ENCODE measurements at regions not wholly inside any gene's neighbourhood (a gene's known extent, or its start where the extent isn't known, plus 50 kb on each side); places are given as distances from the start of the nearest gene placed in this dataset.

DNA sequence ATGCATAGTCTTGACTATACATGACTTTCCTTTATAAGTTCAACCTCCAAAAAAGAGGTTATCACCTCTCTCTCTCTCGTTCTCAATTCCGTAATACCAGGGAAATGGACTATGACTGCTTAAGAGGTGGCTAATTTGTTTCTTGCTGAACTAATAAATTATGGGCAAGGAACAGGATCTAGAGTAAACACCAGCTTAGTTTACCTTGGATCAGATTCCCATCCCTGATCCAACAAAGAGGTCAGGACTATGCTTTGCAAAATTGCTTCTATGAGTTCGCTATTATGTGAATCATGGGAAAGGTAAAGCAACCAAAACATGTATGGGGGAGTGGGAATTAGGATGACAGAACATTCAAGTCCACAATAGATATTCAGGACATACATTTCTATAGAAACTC lies 630.7 kb downstream of the HACE1 start:
- TF ChIP-seq, protein P1, sequence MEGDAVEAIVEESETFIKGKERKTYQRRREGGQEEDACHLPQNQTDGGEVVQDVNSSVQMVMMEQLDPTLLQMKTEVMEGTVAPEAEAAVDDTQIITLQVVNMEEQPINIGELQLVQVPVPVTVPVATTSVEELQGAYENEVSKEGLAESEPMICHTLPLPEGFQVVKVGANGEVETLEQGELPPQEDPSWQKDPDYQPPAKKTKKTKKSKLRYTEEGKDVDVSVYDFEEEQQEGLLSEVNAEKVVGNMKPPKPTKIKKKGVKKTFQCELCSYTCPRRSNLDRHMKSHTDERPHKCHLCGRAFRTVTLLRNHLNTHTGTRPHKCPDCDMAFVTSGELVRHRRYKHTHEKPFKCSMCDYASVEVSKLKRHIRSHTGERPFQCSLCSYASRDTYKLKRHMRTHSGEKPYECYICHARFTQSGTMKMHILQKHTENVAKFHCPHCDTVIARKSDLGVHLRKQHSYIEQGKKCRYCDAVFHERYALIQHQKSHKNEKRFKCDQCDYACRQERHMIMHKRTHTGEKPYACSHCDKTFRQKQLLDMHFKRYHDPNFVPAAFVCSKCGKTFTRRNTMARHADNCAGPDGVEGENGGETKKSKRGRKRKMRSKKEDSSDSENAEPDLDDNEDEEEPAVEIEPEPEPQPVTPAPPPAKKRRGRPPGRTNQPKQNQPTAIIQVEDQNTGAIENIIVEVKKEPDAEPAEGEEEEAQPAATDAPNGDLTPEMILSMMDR (IDR thresholded peaks at IDR 0.05; ENCODE audit: insufficient read depth, low read depth, low read length) = no peak
- no peak for DNase-seq (ENCODE audit: low read depth)
- no peak overlapping the region for H3K4me3 ChIP-seq (ENCODE audit: low read depth, low read length)

DNA sequence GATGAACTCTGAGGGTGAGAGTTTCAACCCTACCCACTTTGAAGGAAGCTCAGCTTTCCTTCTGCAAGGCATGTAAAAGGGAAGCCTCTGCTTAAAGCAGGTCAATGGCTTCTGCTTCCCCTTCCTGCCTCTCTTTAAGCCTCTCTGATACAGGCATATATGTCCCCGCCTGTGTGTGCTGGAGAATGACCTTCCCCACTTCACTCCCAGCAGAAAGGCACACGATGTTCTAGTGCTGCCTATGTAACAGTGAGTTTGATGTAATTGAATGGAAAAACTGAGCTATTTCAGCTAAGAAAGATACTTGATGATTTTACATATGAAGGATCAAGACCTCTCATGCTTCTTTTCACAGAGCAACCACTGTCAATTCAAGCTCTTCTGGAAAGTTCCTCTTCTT lies 632.2 kb downstream of the HACE1 start:
- H3K4me3 ChIP-seq (ENCODE audit: low read depth, low read length) = no peak overlapping the region
- TF ChIP-seq, protein P1 (IDR thresholded peaks at IDR 0.05; ENCODE audit: insufficient read depth, low read depth, low read length) = no peak
- no peak for DNase-seq (ENCODE audit: low read depth)

DNA sequence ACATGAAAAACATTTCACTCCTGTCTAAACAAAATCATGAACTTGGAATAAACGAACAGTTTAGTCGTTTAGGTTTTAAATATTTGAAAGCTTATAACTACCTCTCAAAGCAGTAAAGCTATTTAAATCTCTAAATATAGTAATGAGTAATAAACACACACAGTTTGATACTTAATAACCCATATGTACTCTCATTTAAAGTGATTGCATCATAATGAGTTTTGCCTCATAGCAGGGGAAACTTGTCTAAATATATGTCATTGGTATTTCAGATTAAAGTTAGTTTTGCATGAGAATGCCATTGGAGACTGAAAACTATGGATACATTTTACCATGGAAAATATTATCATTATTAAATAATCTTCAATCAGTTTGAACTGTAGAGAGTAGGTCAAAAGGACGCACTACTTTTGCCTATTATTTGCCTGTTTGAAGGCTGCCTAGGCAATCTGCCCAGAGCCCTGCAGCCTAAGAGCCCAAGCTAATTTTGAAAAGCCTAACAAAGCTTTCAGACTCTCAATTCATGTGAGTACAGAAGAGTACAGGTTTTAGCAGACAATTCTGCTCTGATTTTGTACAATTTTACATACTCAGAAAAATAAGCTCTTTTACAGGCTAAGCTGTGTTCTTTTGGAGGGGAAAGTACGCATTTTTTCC lies 632.8 kb downstream of the HACE1 start:
- H3K4me3 ChIP-seq (ENCODE audit: low read depth, low read length) = no peak overlapping the region
- DNase-seq (ENCODE audit: low read depth) = no peak
- TF ChIP-seq, protein P1 (IDR thresholded peaks at IDR 0.05; ENCODE audit: insufficient read depth, low read depth, low read length) = no peak

DNA sequence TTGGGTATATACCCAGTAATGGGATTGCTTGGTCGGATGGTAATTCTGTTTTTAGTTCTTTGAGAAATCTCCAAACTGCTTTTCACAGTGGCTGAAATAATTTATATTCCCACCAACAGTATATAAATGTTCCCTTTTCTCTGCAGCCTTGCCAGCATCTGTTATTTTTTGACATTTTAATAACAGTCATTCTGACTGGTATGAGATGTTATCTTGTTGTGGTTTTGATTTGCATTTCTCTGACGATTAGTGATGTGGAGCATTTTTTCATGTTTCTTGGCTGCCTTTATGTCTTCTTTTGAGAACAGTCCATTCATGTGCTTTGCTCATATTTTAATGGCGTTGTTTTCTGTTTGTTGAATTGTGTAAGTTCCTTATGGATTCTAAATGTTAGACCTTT lies 641.6 kb downstream of the HACE1 start:
- TF ChIP-seq, protein P1 (IDR thresholded peaks at IDR 0.05; ENCODE audit: insufficient read depth, low read depth, low read length) = no peak
- peak; percentile 56 for DNase-seq (ENCODE audit: low read depth)
- H3K4me3 ChIP-seq (ENCODE audit: low read depth, low read length) = no peak overlapping the region

DNA sequence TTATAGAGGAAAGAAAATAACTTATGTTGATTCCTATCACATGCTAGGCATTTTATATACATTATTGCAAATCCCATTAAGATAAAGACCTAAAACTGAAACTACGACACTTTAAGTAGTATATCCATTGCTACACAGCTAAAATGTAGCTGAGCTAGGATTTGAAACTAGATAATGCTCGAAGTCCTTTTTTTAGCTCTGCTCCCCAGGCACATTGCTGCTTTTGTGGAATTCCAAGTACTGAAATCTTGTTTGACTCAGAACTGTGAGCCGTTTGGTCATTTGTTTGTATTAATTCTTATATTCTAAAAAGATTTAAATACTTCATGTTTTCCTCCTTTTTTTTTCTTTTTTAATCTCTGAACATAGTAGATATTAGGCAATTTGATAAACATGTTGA lies 644.8 kb downstream of the HACE1 start:
- TF ChIP-seq, protein P1 (IDR thresholded peaks at IDR 0.05; ENCODE audit: insufficient read depth, low read depth, low read length) = no peak
- peak; percentile 29 for DNase-seq (ENCODE audit: low read depth)
- no peak overlapping the region for H3K4me3 ChIP-seq (ENCODE audit: low read depth, low read length)

DNA sequence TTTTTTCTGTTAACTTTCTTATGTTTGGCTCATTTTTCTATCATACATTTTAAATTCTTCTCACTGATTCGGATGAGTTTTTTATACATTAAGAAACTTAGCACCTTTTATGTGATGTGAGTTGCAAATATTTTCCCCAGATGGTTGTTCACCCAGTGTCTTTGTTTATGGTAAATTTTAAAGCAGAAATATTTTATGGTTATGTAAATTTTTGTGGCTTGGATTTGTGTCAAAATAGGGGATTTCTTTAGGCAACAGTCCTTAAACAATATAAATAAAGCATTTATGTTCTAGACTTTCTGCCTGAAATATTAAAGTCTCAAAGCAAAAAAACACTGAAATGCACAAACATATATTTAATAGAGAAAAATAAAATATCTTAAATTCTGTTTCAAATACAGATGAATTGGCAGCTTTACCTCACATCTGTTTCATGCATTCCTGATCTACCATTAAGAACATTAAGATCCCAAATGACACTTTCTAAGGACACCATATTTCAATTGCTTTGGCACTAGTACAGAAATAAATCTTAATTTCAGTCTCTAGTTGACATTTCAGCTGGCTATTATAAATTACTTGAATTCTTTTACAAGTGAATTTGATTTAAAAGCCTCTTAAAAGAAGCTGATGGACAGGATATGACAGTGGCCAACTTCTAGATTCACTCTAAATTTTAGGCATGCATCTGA lies 646.6 kb downstream of the HACE1 start:
- DNase-seq (ENCODE audit: low read depth) = peak; percentile 57
- H3K4me3 ChIP-seq (ENCODE audit: low read depth, low read length) = no peak overlapping the region
- TF ChIP-seq, protein P1 (IDR thresholded peaks at IDR 0.05; ENCODE audit: insufficient read depth, low read depth, low read length) = no peak

All from fibroblast of villous mesenchyme (primary cell).